C4-2B (cell line): ENCODE measurements at regions not wholly inside any gene's neighbourhood (a gene's known extent, or its start where the extent isn't known, plus 50 kb on each side); places are given as distances from the start of the nearest gene placed in this dataset.

ENCODE experiments used
- ZFX ChIP-seq: fragments of 450-650 bp; IDR thresholded peaks from 2 replicates; pipeline ENCODE4 v1.6.1; 2017
- TF ChIP-seq, protein P1 (sequence below): fragments of 450-650 bp; conservative IDR thresholded peaks from 2 replicates; pipeline ENCODE4 v1.5.1; 2017; ENCODE audit warnings: mild to moderate bottlenecking

DNA sequence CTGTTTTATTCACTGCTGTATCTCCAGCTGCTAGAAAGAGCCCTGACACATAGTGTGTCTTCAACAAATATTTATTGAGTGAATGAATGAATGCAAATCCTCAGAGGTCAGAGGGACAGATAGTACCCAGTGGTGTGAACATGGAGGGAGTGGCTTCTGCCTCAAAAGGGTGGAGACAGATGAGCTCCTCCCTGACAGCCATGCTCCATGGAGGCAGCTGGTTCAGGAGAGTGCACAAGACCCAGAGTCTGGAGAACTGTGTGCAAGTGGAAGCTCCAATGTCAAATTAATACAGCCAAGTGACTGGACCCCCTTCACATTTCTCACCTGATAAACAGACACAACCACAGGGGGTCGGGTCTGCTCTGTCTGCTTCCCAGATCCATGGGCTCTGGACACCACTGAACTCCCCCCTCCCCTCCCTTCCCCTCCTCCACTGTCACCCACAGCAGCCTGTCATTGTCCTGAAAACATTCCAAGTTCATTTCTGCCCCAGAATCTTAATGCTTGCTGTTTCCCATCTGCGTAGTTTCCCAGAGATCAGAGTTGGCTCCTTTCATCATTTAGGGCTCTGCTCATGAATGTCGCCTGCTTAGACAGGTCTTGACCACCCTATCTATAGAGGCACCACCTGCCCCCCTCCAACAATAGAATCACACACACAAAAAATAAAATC, 312.9 kb upstream of the PODXL start:
- TF ChIP-seq, protein P1, sequence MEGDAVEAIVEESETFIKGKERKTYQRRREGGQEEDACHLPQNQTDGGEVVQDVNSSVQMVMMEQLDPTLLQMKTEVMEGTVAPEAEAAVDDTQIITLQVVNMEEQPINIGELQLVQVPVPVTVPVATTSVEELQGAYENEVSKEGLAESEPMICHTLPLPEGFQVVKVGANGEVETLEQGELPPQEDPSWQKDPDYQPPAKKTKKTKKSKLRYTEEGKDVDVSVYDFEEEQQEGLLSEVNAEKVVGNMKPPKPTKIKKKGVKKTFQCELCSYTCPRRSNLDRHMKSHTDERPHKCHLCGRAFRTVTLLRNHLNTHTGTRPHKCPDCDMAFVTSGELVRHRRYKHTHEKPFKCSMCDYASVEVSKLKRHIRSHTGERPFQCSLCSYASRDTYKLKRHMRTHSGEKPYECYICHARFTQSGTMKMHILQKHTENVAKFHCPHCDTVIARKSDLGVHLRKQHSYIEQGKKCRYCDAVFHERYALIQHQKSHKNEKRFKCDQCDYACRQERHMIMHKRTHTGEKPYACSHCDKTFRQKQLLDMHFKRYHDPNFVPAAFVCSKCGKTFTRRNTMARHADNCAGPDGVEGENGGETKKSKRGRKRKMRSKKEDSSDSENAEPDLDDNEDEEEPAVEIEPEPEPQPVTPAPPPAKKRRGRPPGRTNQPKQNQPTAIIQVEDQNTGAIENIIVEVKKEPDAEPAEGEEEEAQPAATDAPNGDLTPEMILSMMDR = no peak
- no peak for TF ChIP-seq ZFX
